NB4 (cell line): ENCODE measurements at regions not wholly inside any gene's neighbourhood (a gene's known extent, or its start where the extent isn't known, plus 50 kb on each side); places are given as distances from the start of the nearest gene placed in this dataset.

Experiments
- MYC ChIP-seq: IDR thresholded peaks from 2 replicates; pipeline ENCODE4 v1.6.1; 2011; ENCODE audit warnings: low read depth, low read length
- TF ChIP-seq, protein P1 (sequence below): IDR thresholded peaks from one replicate; pipeline ENCODE4 v1.5.1; 2012; ENCODE audit warnings: low read depth, low read length
- TF ChIP-seq, protein P2 (sequence below): IDR thresholded peaks from 2 replicates; pipeline ENCODE4 v1.6.1; 2011; ENCODE audit warnings: low read depth, low read length

DNA sequence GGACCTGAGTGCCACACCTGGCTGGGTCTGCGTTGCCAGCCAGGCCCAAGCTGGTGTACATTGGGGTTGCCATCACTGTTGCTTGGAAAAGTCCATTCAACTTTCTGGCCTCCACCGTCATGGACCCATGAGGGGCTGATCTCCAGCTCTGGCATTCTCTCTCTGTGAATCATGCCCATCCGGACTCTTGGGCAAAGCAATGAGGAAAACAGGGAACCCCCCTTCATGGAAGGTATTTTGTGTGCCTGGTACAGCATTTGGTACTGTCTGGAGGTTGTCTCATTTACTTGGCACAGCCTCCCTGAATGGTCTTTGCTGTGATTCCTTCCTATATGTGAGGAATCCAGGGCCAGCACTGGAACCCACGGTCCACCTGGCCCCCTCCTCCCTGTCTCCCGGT, 99.4 kb downstream of the FOXD2 start:
- TF ChIP-seq, protein P1, sequence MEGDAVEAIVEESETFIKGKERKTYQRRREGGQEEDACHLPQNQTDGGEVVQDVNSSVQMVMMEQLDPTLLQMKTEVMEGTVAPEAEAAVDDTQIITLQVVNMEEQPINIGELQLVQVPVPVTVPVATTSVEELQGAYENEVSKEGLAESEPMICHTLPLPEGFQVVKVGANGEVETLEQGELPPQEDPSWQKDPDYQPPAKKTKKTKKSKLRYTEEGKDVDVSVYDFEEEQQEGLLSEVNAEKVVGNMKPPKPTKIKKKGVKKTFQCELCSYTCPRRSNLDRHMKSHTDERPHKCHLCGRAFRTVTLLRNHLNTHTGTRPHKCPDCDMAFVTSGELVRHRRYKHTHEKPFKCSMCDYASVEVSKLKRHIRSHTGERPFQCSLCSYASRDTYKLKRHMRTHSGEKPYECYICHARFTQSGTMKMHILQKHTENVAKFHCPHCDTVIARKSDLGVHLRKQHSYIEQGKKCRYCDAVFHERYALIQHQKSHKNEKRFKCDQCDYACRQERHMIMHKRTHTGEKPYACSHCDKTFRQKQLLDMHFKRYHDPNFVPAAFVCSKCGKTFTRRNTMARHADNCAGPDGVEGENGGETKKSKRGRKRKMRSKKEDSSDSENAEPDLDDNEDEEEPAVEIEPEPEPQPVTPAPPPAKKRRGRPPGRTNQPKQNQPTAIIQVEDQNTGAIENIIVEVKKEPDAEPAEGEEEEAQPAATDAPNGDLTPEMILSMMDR: no peak
- TF ChIP-seq, protein P2, sequence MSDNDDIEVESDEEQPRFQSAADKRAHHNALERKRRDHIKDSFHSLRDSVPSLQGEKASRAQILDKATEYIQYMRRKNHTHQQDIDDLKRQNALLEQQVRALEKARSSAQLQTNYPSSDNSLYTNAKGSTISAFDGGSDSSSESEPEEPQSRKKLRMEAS: no peak
- TF ChIP-seq MYC: no peak
